SK-N-MC (cell line): ENCODE measurements at regions not wholly inside any gene's neighbourhood (a gene's known extent, or its start where the extent isn't known, plus 50 kb on each side); places are given as distances from the start of the nearest gene placed in this dataset.

Experiments
- EZH2 ChIP-seq: fragments of 200-600 bp; sonication (generic); IDR thresholded peaks from one replicate; pipeline ENCODE4 v1.6.1; 2017; ENCODE audit warnings: antibody characterized with exemption
- POLR2AphosphoS5 ChIP-seq: IDR thresholded peaks from 2 replicates; pipeline ENCODE4 v1.6.1; 2012; ENCODE audit warnings: mild to moderate bottlenecking, low read depth, low read length, borderline replicate concordance

DNA sequence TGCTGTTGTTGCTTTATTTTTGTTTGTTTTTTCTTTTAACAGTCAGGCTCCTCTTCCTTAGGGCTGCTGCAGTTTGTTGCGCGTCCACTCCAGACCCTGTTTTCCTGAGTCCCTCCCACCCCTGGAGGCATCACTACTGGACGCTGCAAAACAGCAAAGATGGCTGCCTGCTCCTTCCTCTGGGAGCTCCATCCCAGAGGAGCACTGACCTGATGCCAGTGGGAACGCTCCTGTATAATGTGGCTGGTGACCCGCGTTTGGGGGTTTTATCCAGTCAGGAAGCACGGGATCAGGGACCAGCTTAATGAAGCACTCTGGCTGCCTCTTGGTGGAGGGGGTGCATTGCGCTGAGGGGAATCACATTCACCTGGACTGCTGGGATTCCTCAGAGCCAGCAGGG lies 1005.6 kb downstream of the CDH8 start:
- TF ChIP-seq EZH2 (no peak), POLR2AphosphoS5 (no peak)
